HS-27A (cell line): ENCODE measurements at regions not wholly inside any gene's neighbourhood (a gene's known extent, or its start where the extent isn't known, plus 50 kb on each side); places are given as distances from the start of the nearest gene placed in this dataset.

Experiments
- DNase-seq: peaks from one replicate; pipeline ENCODE4 v3.0.0-alpha.2; 2012; ENCODE audit warnings: low read depth, missing footprints

DNA sequence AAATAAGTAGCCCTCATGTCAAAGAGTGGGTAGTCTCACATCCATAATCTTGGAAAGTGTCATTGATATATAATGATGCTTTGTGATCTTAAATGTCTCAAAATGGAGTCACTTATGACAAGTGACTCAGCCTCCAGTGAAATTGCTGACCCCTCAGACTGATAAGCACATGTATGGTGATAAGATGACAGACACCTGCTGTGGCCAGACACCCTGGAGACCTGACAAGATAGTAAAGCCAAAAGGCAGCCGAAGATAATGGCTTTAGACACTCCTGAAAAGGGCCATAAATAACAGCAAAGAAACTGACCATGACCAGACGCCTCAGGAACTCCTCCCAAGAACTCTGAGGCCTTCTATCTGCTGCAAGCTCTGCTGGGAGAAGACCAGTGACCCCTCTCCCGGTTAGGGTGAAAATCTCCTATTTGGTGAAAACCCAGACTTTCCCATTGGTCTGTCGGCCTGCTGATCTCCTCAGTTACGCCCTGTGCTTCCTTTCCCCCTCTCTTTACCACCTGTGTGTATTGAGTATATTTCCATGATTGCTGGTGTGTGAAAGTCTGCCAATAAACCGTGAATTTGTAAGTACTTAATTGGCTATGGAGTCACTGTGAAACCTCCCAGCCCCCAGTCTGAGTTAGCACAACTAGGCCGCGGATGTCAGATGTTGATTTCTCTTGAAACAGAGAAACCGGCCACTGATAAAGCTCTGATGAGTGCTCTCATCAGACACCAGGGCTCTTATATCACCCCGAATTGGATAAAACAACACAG, 226.7 kb upstream of the MYOCD start:
- DNase-seq = no peak

DNA sequence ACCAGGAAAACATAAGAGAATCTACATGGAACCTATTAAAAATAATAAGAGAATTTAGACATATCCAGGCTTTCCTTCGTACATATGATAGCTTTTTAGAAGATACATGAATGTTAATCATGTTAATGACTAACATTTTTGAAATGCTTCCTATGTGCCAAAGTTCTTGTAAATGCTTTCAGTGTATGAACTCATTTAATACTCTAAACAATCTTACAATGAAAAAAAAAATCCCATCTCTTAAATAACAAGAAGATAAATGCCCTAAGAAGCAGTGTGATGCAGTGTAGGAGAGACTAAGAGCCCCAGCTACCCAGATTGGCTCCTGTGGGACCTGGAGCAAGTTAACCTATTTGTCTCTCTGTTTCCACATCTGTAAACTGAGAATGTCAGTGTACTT, 220.4 kb upstream of the MYOCD start:
- no peak for DNase-seq

DNA sequence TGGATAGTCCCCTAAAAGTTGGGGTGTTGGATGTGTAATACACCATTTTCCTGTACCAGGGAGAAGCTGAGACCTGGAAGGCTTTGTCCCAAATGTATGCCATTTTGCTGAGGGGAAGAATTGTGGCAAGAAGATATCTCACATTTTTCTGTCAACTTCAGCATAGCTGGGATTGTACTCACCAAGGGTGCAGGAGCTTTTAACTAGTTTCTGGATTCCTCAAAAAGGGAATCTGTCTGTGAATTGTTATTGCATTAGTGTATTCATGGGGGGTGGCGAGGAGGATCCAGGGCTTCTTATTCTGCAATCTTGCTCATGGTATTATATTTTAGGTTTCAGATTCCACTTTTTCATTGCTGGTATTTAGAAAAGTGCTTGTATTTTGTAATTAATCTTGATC, 208.2 kb upstream of the MYOCD start:
- no peak for DNase-seq

DNA sequence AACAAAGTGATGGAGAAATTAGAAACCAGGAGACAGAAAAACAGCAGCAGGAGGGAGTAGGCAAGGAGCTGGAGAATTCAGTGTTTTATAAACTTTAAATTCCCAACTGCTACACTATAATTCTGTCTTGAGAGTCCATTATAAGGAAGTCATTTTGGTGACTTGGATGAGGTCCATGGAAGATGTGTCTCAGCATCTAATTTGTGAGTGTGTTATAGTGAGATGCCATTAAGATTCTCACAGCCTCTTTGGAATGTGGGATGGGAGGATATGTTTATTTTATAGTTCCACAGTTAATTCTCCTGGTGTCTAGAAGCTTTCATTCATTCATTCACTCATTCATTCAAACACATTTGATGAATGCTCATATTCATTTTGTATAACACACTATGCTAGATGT, 206.0 kb upstream of the MYOCD start:
- DNase-seq = no peak

DNA sequence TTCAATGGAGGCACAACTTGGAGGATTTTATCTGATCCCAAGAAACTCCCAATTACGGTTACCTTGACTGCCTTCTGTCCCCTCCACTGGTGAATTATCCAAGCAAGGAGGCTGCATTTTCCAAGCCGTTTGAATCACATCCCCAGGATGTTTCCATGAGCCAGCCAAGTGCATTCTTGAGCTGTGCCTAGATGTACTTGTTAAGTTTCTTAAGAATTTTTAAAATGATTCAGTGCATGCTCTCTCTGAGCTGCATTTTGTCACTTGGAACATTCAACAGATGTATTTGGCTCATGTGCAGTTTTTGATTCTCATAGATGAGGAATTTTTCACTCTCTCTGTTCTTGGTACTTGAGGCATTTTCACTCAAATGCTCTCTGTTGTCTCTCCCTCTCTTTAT, 202.6 kb upstream of the MYOCD start:
- DNase-seq = no peak

DNA sequence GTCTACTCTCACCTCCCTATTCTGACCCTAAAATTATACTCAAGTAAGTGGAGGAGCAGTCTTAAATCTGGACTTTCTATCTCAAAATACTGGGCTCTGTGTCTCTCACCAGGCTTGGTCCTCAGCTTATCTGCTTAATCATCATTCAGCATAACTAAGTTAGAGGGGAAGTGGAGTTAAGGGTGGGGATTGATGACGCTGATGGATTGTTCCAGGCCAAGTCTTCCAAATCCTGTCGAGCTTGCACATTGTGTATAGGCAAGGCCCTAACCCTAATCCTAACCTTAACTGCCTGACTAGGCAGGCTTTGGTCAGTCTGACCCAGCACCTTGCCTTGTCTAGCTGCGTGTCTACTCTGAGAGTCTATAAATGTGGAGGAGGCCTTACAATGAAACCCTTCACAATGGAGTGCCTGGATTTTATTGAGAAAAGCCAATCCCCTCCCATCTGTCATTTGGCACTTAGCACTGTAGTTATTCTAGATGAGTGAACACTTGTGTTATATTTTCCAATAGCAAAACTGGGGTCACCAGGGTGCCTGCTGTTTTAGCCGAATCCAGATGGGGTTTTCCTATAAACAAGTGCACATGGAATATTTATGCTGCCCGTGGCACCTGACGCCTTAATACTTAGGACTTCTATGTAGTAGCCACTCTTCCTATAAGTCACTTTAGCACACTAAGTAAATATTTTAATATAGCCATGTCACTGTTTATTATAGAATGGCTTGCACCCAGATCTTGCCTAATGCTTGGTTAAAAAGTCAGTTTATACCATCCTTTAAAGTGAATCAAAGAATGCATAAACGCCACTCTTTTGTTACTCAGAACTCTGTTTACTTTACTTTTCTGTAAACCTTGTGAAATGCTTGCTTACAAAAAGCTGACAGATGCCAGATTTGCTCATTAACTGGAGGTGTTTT, 193.2 kb upstream of the MYOCD start:
- DNase-seq = no peak

DNA sequence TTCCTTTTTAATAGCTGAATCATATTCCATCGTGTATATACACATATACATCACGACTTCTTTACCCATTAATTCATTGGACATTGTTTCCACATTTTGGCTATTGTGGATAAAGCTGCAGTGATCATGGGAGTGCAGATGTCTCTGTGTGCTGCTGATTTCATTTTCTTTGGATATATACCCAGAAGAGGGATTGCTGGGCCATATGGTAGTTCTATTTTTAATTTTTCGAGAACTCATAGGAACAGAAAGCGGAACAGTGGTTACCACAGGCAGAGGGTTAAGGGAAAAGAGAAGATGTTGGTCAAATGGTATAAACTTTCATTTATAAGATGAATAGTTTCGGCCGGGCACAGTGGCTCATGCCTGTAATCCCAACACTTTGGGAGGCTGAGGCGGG, 187.4 kb upstream of the MYOCD start:
- no peak for DNase-seq

DNA sequence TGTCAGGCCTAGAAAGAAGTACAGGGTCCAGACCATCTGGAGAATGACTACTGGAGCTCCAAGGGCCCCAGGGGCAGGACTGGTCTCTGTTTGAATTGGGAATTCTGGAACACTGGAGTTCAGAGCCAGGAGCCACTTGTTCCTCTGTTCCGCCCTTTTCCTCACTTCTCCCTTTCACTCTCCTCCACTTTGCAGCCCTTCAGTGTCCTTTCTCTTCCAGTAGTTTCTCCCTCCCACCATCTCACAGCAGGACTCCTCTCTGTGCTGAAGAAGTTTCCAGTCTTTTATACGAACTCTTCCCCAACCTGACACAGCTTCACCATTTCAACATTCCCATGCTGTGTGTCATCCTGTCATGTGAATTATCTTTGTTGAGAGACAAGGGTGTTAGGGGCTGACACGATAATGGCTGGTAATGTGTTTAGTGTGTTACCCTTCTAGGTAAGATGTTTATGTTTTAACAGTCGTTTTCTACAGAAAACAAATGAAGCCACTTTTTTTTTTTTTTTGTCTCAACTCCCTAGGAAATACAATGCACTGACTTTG, 180.3 kb upstream of the MYOCD start:
- DNase-seq = no peak

DNA sequence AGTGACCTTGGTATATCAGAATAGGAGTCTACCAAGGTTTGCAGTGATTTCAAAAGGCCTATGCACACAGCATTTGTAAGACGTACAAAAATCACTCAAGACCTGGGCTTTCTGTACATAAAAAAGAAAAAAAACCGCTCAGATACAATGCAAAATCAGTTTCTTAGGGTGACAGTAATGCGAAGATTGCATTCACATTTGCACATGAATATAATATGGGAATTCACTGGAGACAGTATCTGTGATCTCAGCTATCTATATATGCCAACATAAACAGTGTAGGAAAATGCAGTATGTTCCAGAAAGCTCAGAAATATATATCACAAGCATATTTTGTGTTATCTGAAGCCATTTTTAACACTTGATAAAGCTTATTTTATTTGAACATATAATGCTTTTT, 176.4 kb upstream of the MYOCD start:
- no peak for DNase-seq

DNA sequence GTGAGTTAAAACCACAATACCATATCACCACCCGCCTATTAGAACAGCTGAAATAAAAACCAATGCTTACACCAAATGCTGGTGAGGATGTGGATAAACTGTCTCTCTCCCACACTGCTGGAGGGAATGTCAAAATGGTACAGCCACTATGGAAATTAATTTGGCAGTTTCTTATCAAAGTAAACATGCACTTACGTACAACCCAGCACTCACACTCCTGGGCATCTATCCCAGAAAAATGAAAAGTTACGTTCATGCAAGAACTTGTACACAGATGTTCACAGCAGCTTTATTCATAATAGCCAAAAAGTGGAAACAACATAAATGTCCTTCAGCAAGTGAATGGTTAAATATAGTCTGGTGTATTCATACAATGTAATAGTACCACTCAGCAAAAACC, 173.2 kb upstream of the MYOCD start:
- DNase-seq = no peak

DNA sequence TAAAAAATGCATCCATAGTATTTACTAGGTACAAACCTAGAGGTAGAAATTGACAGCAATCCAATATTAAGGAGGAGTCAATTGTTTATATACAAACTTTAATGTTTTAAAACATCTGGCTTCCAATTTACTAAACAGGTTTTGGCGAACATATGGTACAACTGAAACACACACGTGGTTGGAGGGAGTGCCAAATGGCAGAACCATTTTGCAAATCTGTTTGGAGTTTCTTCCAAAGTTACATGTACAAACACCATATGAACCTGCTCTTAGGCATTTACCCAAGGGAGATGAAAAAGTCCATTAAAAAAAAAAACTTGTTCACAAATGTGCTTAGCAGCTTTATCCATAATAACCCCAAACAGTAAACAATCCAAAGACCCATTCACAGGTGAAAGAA, 159.8 kb upstream of the MYOCD start:
- no peak for DNase-seq

DNA sequence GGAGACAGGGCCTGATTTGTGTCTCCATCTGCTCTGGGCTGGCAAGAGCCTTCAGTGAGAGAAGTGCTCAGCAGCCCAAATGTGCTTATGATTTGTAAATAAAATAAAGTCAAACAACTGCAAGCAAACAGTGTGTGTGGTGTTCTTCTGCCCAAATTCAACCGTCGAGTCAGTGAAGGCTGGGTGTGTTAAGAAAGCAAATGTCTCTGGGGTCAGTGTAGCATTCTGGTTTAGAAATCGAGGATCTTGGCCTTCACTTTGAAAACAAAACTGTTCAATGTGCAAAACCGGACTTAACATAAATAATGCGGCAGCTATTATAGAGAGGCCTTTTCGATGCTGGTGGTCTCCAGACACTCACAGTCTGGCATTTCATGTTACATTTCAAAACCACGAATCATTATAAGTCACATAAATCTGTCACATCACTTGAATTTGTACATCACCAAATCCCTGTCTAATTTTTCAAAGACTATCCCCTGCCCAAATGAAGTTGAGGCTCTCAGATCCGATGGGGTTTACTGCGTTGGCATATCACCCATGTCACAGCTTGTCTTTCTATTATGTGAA, 158.6 kb upstream of the MYOCD start:
- DNase-seq = no peak

DNA sequence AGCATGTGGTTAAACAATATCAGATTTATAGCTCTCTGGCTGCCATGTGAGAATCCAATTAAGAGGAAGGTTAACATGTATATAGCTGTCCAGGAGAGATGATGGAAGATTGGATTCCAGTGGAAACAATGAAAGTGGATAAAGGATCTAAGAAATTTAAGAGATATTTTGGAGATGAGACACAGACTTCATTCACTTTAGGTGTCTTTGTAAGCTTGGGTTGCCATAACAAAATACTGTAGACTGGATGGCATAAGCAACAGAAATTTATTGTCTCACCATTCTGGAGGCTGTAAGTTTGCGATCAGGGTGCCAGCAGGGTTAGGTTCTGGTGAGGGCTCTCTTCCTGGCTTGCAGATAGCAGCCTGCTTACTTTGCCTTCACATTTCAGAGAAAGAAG, 155.9 kb upstream of the MYOCD start:
- DNase-seq = no peak

DNA sequence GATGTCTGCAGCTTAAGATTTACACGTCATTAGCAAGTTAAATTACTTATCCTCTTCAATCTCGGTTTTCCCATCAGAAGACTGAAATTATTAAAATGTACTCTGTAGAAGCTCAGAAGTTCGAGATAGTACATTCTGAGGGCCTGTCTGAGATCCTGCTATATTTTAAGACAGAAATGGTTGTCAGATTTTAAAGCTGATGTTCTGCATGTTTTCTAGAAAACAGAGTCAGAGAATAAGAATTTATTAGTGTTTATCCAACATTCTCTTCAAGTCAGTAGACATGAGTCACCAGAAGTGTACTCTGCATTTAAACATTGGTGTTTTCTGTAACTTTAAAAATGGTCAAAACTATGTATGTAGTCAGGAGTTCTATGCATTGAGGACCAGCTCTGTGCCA, 155.2 kb upstream of the MYOCD start:
- DNase-seq = no peak

DNA sequence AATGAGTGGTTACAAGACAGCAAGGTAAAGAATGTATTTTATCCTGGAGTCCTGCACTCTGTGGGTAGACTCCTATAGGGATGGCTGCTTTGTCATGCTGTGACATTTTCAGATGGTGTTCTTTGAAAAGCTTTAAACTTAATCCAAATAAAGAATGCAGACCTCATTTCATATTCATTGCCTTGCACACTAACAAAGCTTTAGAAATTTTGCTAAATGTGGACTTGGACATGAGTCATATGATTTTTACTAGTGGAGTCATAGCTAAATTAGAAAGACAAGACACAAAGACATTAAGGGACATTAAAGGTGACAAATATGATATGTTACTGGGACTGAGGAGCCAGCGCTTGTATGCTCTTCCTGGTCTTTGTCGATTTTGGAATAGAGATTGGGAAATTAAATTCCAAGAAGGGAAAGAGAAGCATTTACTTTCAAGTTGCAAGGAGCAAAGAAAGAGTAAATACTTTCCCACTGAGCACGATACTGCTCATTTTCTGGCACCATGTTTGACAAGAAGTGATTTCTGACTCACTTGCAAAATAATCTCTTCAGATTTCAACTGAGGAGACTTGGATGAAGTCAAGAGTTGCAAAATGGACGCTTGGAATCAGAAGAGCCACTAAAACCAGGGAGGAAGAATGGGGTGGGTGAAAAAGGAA, 152.9 kb upstream of the MYOCD start:
- no peak for DNase-seq

DNA sequence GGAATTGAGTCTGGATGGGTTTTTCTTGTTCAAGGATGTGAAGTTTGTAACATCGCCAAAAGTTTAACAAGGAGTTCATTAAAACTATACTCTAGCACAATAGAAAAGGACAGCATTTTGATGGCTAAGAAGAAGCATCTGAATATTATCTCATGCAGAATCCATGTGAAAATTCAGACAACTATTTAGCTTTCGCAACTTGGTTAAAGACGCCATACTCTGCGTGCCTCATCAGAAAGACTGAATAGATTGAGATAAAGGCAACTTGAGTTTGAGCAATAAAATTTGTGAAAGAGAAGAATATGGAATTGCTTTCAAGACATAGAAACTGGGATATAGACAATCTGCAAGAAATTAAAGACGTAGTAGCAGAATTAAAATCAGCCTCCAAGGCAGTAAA, 151.1 kb upstream of the MYOCD start:
- no peak for DNase-seq

DNA sequence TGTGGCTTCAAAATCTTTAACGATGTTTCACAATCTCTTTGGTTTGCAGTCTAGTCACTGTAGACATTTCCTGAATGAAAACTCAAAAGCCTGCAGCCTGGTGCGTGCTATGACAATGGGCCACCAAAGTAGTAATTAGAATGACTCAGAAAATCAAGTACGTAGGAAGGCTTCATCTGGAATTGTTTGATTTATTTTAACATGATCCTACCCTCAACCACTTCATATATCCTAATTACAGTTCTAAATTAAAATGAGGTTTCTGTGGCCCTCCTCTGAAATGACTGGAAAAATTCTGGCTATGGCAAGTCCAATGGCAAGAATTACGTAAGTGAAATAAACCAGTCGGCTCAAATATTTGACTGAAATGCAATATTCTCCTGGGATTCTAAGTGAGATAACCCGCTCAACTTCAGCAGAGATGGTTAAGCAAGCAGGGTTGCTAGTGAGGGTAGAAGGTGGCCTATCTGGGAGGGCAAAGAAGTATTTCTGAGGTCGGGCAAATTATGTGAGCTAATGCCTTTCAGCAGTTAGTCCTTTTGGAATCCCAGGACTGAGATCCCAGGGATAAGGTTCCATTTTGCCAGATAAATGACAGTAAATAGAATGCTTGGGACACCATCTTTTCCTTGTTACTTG, 145.6 kb upstream of the MYOCD start:
- DNase-seq = no peak

DNA sequence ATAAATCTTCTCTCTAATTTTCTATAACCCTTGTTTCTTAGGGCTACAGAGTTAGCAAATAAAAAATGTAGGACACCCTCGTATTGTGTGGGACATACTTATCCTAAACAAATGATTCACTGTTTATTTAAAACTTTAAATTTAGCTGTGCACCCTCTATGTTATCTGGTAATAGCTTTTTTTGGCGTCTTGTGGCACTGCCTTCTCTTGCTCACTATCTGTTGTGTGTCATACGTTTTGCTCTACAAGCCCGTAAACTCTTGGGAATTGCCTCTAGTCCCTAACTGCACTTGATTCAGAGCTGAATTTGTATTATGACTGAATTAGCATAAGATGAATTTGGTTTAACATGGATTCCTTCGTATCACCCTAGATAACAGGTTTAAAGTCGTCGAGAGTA, 144.3 kb upstream of the MYOCD start:
- DNase-seq = no peak

DNA sequence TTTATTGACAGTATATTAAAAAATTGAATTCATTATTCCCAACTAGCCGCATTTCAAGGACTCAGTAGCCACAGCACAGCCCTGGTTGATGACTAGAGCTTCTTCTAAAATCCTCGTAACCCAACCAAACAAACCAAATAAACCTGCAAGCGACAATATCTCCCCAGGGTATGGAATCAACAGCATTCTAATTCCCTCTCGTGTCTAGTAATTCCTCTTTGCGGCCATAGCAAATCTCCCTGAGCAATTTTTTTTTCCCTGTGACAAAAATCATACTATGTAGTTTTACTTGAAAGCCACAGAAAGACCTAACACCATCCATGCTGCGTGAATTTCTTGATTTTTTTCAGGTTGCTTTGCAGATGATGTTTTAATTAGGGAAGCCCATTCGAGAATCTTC, 143.4 kb upstream of the MYOCD start:
- no peak for DNase-seq

DNA sequence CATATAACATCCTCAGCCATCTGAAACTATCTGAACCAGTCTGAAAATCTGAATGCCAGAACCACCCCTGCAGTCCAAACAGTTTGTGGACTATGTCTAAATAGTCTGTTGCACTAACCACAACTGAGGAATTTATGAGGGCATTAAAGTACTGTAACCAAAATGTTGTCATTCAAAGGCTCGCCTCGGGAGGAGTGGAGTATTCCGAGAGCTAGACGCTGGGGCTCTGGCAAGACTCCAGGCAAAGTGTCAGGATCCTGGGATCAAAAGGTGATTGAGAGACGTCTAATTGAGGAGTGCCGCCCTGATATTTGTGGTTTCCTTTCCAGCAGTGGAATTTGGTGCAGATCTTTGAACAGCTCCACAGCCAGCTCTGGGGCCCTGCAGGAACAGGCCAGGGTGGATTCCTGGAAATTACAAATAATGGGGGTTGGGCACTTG, 142.9 kb upstream of the MYOCD start:
- DNase-seq = peak; percentile 19

DNA sequence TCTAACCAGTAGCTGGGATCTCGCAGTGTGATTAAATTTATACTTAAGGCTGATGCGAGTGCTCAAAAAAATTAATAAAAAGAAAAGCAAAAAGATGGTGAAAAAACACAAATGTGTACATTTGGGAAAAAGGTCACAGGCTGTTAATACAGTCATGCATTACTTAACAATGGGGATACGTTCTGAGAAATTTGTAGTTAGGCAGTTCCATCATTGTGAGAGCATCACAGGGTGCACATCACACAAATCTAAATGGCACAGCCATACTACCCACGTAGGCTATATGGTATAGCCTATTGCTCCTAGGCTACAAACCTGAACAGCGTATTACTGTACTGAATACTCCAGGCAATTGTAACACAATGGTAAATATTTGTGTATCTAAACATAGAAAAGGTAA, 142.4 kb upstream of the MYOCD start:
- DNase-seq = no peak

DNA sequence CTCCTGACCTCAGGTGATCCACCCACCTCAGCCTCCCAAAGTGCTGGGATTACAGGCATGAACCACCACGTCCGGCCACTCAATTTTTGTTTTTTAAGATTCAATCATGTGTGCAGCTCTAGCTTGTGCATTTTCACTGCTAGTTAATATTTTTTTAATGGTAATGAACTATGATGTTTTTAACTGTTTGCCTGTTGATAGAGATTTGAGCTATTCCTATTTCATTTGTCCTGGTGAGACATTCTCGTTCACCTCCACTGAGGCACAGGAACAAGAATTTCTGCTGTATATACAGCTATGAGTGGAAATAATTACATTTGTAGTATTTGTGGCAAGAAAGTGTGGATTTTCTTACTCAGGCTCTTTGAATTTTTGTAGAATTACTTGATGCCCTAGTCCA, 137.7 kb upstream of the MYOCD start:
- no peak for DNase-seq
